Lower leg skin (tissue), 4 donors: ENCODE measurements at regions not wholly inside any gene's neighbourhood (a gene's known extent, or its start where the extent isn't known, plus 50 kb on each side); places are given as distances from the start of the nearest gene placed in this dataset.

Experiments
- DNase-seq, 2 donors: peaks; one replicate each; pipeline ENCODE4 v3.0.0-alpha.2; 2019; ENCODE audit warnings: low spot score in 2 of 2
- H3K4me3 ChIP-seq: fragments of 200-600 bp; sonication (generic); 2 replicates; pipeline ENCODE4 v1.5.1; 2017; ENCODE audit warnings: mild to moderate bottlenecking, low read depth; ENCODE audit not compliant: poor library complexity, severe bottlenecking
- CTCF ChIP-seq, 3 donors: fragments of 450-650 bp; IDR thresholded peaks; one replicate each; pipeline ENCODE4 v1.5.1; 2016; ENCODE audit warnings: antibody characterized with exemption in 3 of 3, mild to moderate bottlenecking in 3 of 3, moderate library complexity in 2 of 3
- POLR2A ChIP-seq, 2 donors: fragments of 450-650 bp; IDR thresholded peaks; one replicate each; pipeline ENCODE4 v1.6.1; 2016 to 2017; ENCODE audit warnings: antibody characterized with exemption in 2 of 2, mild to moderate bottlenecking in 1 of 2, moderate library complexity in 1 of 2
- WGBS, 2 donors: methylation state at CpG; one replicate each; pipeline ENCODE4 v1.1.5; 2018; 5-methylcytosine and 5-hydroxymethylcytosine counted together
- intact Hi-C: fragments of 100-400 bp; cut with DNase I; formaldehyde crosslinking; loops from one replicate; pipeline ENCODE4 v1.15.0; 2023; ENCODE audit warnings: low total_unique reads

GRCh38 chr3:95172164-95172943 is 1109.5 kb downstream of the NSUN3 start:
- intact Hi-C loops, result no loop called here
- no peak overlapping the region for H3K4me3 ChIP-seq
- 50 to 53% methylated on average over 3 of the region's 3 CpGs for whole genome bisulfite sequencing, 2 donors
- DNase-seq, result no peak
- TF ChIP-seq CTCF (IDR thresholded peaks at IDR 0.05) (no peak), POLR2A (IDR thresholded peaks at IDR 0.05) (no peak)

GRCh38 chr3:95177096-95177495 is 1114.2 kb downstream of the NSUN3 start:
- no peak overlapping the region for H3K4me3 ChIP-seq
- TF ChIP-seq CTCF (IDR thresholded peaks at IDR 0.05) (no peak), POLR2A (IDR thresholded peaks at IDR 0.05) (no peak)
- intact Hi-C loops, result no loop called here
- 69 to 84% methylated on average over 2 of the region's 2 CpGs for WGBS, 2 donors
- DNase-seq, result no peak

- WGBS, 2 donors, result 88 to 89% methylated on average over 6 of the region's 6 CpGs
- intact Hi-C loops, result no loop called here
- DNase-seq, result no peak
Observed at GRCh38 chr3:95184038-95184437, 1121.2 kb downstream of the NSUN3 start.

GRCh38 chr3:95189348-95189747 is 1126.5 kb downstream of the NSUN3 start:
- no peak overlapping the region for H3K4me3 ChIP-seq
- intact Hi-C loops, result no loop called here
- 48 to 60% methylated on average over 1 of the region's 1 CpG for WGBS, 2 donors
- DNase-seq, result no peak
- TF ChIP-seq CTCF (IDR thresholded peaks at IDR 0.05) (no peak), POLR2A (IDR thresholded peaks at IDR 0.05) (no peak)

More at GRCh38 chr3:95184038-95184437, 1121.2 kb downstream of the NSUN3 start:
- TF ChIP-seq CTCF (IDR thresholded peaks at IDR 0.05) (no peak), POLR2A (IDR thresholded peaks at IDR 0.05) (no peak)
- H3K4me3 ChIP-seq, result no peak overlapping the region

GRCh38 chr3:95197661-95198060 is 1134.8 kb downstream of the NSUN3 start:
- DNase-seq, result no peak
- H3K4me3 ChIP-seq, result no peak overlapping the region
- WGBS, 2 donors, result 72 to 80% methylated on average over 4 of the region's 4 CpGs
- intact Hi-C loops, result no loop called here
- no peak for TF ChIP-seq CTCF (IDR thresholded peaks at IDR 0.05)
- TF ChIP-seq POLR2A (IDR thresholded peaks at IDR 0.05), result no peak

GRCh38 chr3:95200384-95200783 is 1137.5 kb downstream of the NSUN3 start:
- 93 to 95% methylated on average over 1 of the region's 1 CpG for WGBS, 2 donors
- H3K4me3 ChIP-seq, result no peak overlapping the region
- TF ChIP-seq CTCF (IDR thresholded peaks at IDR 0.05) (no peak), POLR2A (IDR thresholded peaks at IDR 0.05) (no peak)
- intact Hi-C loops, result loop anchor here (5.0 kb wide), 1 partner anchor 1272 kb away; no protein-coding TSS in a partner anchor
- DNase-seq, result no peak
